ENCODE measurements at regions not wholly inside any gene's neighbourhood (a gene's known extent, or its start where the extent isn't known, plus 50 kb on each side); places are given as distances from the start of the nearest gene placed in this dataset.

- H3K4me3 ChIP-seq = no peak overlapping the region
- peaks cover 10% of the 10 kb centered on the region for H3K4me1 ChIP-seq
- H3K27ac ChIP-seq = no peak overlapping the region
- DNase-seq = no peak
- H3K27me3 ChIP-seq = no peaks in the 10 kb centered on the region
- no peaks in the 10 kb centered on the region for H3K36me3 ChIP-seq
- H3K9me3 ChIP-seq (replicated peaks) = no peaks in the 10 kb centered on the region
Measured at GRCh38 chr18:32553174-32553573, 82.5 kb upstream of the GAREM1 start.

- Histone ChIP-seq H3K36me3 (no peaks in the 10 kb centered on the region), H3K4me1 (peaks cover 12% of the 10 kb centered on the region), H3K9me3 (replicated peaks) (no peaks in the 10 kb centered on the region), H3K4me3 (no peak overlapping the region), H3K27me3 (no peaks in the 10 kb centered on the region), H3K27ac (no peak overlapping the region)
- peak; percentile 44 to 72 for DNase-seq
Measured at GRCh38 chr18:32552421-32553030, 81.8 kb upstream of the GAREM1 start.

GRCh38 chr18:32550963-32551362 is 80.3 kb upstream of the GAREM1 start:
- no peaks in the 10 kb centered on the region for H3K36me3 ChIP-seq
- H3K4me1 ChIP-seq = peaks cover 12% of the 10 kb centered on the region
- no peak overlapping the region for H3K4me3 ChIP-seq
- H3K27ac ChIP-seq = no peak overlapping the region
- DNase-seq = no peak
- no peaks in the 10 kb centered on the region for H3K27me3 ChIP-seq
- no peaks in the 10 kb centered on the region for H3K9me3 ChIP-seq (replicated peaks)

GRCh38 chr18:32549248-32550110 is 78.8 kb upstream of the GAREM1 start:
- H3K9me3 ChIP-seq (replicated peaks) = no peaks in the 10 kb centered on the region
- no peaks in the 10 kb centered on the region for H3K27me3 ChIP-seq
- H3K36me3 ChIP-seq = no peaks in the 10 kb centered on the region
- DNase-seq = peak; percentile 44 to 70
- H3K4me3 ChIP-seq = no peak overlapping the region
- peaks cover 12% of the 10 kb centered on the region for H3K4me1 ChIP-seq
- H3K27ac ChIP-seq = peak overlapping the region; percentile 77

- H3K27me3 ChIP-seq = no peaks in the 10 kb centered on the region
- no peak overlapping the region for H3K4me3 ChIP-seq
- H3K36me3 ChIP-seq = no peaks in the 10 kb centered on the region
- DNase-seq = peak; percentile 56 to 77
- peak overlapping the region; percentile 77 for H3K27ac ChIP-seq
- no peaks in the 10 kb centered on the region for H3K9me3 ChIP-seq (replicated peaks)
- H3K4me1 ChIP-seq = peaks cover 12% of the 10 kb centered on the region
Measured at GRCh38 chr18:32548688-32549087, 78.0 kb upstream of the GAREM1 start.

- Histone ChIP-seq H3K4me1 (peaks cover 12% of the 10 kb centered on the region), H3K27me3 (no peaks in the 10 kb centered on the region), H3K36me3 (no peaks in the 10 kb centered on the region), H3K9me3 (replicated peaks) (no peaks in the 10 kb centered on the region), H3K4me3 (no peak overlapping the region), H3K27ac (no peak overlapping the region)
- no peak for DNase-seq
Measured at GRCh38 chr18:32545631-32546030, 74.9 kb upstream of the GAREM1 start.

- no peak for DNase-seq
- Histone ChIP-seq H3K9me3 (replicated peaks) (no peaks in the 10 kb centered on the region), H3K4me1 (peaks cover 10% of the 10 kb centered on the region), H3K27me3 (no peaks in the 10 kb centered on the region), H3K4me3 (no peak overlapping the region), H3K36me3 (no peaks in the 10 kb centered on the region), H3K27ac (no peak overlapping the region)
Measured at GRCh38 chr18:32544088-32544487, 73.4 kb upstream of the GAREM1 start.

GRCh38 chr18:32542221-32542798 is 71.6 kb upstream of the GAREM1 start:
- DNase-seq = no peak
- Histone ChIP-seq H3K4me3 (no peak overlapping the region), H3K27ac (no peak overlapping the region), H3K27me3 (no peaks in the 10 kb centered on the region), H3K36me3 (no peaks in the 10 kb centered on the region), H3K9me3 (replicated peaks) (no peaks in the 10 kb centered on the region), H3K4me1 (no peaks in the 10 kb centered on the region)

- Histone ChIP-seq H3K27me3 (no peaks in the 10 kb centered on the region), H3K4me3 (no peak overlapping the region), H3K4me1 (no peaks in the 10 kb centered on the region), H3K27ac (no peak overlapping the region), H3K9me3 (replicated peaks) (no peaks in the 10 kb centered on the region), H3K36me3 (no peaks in the 10 kb centered on the region)
- no peak for DNase-seq
Measured at GRCh38 chr18:32530947-32531651, 60.4 kb upstream of the GAREM1 start.

GRCh38 chr18:32529722-32530420 is 59.2 kb upstream of the GAREM1 start:
- Histone ChIP-seq H3K4me3 (no peak overlapping the region), H3K36me3 (no peaks in the 10 kb centered on the region), H3K4me1 (no peaks in the 10 kb centered on the region), H3K9me3 (replicated peaks) (no peaks in the 10 kb centered on the region), H3K27me3 (no peaks in the 10 kb centered on the region), H3K27ac (no peak overlapping the region)
- no peak for DNase-seq

- H3K4me3 ChIP-seq = no peak overlapping the region
- no peaks in the 10 kb centered on the region for H3K27me3 ChIP-seq
- H3K36me3 ChIP-seq = no peaks in the 10 kb centered on the region
- H3K4me1 ChIP-seq = no peaks in the 10 kb centered on the region
- no peak overlapping the region for H3K27ac ChIP-seq
- H3K9me3 ChIP-seq (replicated peaks) = no peaks in the 10 kb centered on the region
- no peak for DNase-seq
Measured at GRCh38 chr18:32520771-32521170, 50.1 kb upstream of the GAREM1 start.
